GM12878 (cell line): ENCODE measurements at regions not wholly inside any gene's neighbourhood (a gene's known extent, or its start where the extent isn't known, plus 50 kb on each side); places are given as distances from the start of the nearest gene placed in this dataset.

Experiments
- ATAC-seq: fragments of 200-7000 bp; cut with Tn5 transposase; 3 replicates; pipeline ENCODE4 v1.9.1; 2020; ENCODE audit warnings: mild to moderate bottlenecking, moderate library complexity
- BruUV-seq: library from RNA; stranded (reverse); fragments of 400-500 nt; replicated peaks from 2 replicates; lab custom pipeline; 2021; lab: Mats Ljungman, UMichigan
- CTCF ChIA-PET: fragments of 300-600 bp; sonication (Branson Sonifier 250); formaldehyde crosslinking; extraction: SDS; loops from one replicate; lab custom pipeline; 2021; ENCODE audit warnings: inconsistent platforms; lab: Yijun Ruan, JAX
- POLR2A ChIA-PET: fragments of 350-600 bp; formaldehyde crosslinking; extraction: SDS; loops from one replicate; lab custom pipeline; 2021; ENCODE audit warnings: inconsistent platforms; lab: Charles Lee
- RAD21 ChIA-PET: fragments of 300-600 bp; sonication (Branson Sonifier 250); formaldehyde crosslinking; loops from one replicate; lab custom pipeline; 2023; ENCODE audit warnings: antibody characterized with exemption; ENCODE audit not compliant: unreplicated experiment; lab: Charles Lee
- SMC1A ChIA-PET: fragments of 300-600 bp; sonication (Branson Sonifier 250); formaldehyde crosslinking; loops from one replicate; lab custom pipeline; 2023; ENCODE audit not compliant: unreplicated experiment, uncharacterized antibody; lab: Charles Lee
- DNase-seq: peaks from one replicate; pipeline ENCODE4 v3.0.0-alpha.2; 2011; ENCODE audit warnings: low read depth, low spot score
- FAIRE-seq: peaks from 3 replicates; lab custom pipeline; 2011; peaks lifted over from hg19 to GRCh38; lab: Jason Lieb, UNC
- H2AFZ ChIP-seq: 2 replicates; pipeline ENCODE4 v1.6.0; 2011; ENCODE audit warnings: low read depth, low read length, control low read depth; ENCODE audit not compliant: control insufficient read depth
- H3K27ac ChIP-seq: 2 replicates; pipeline ENCODE4 v1.5.1; 2011; ENCODE audit warnings: control low read depth; ENCODE audit not compliant: control insufficient read depth, insufficient read depth
- H3K27me3 ChIP-seq, 2 experiments: replicated peaks in 1 of 2; 2 replicates each; pipeline versions ENCODE4 v1.6.0 to v1.6.1; 2011; ENCODE audit warnings: low read length in 1 of 2; ENCODE audit not compliant: control insufficient read depth in 2 of 2, insufficient read depth in 2 of 2
- H3K36me3 ChIP-seq, 2 experiments: 2 replicates each; pipeline ENCODE4 v1.5.1; 2011; ENCODE audit warnings: low read length in 1 of 2; ENCODE audit not compliant: control insufficient read depth in 2 of 2, insufficient read depth in 2 of 2
- H3K4me1 ChIP-seq: 2 replicates; pipeline ENCODE4 v1.6.1; 2011; ENCODE audit warnings: mild to moderate bottlenecking, low read length, moderate library complexity, mixed read lengths; ENCODE audit not compliant: control insufficient read depth, insufficient read depth
- H3K4me2 ChIP-seq: 2 replicates; pipeline ENCODE4 v1.6.0; 2011; ENCODE audit warnings: control low read depth; ENCODE audit not compliant: control insufficient read depth, insufficient read depth
- H3K4me3 ChIP-seq: fragments of 200-600 bp; sonication (generic); 2 replicates; pipeline ENCODE4 v1.5.1; 2016
- H3K79me2 ChIP-seq: 2 replicates; pipeline ENCODE4 v1.6.0; 2011; ENCODE audit warnings: low read length; ENCODE audit not compliant: control insufficient read depth, insufficient read depth
- H3K9ac ChIP-seq: 2 replicates; pipeline ENCODE4 v1.8.0; 2011; ENCODE audit warnings: low read length, control low read depth, mixed read lengths; ENCODE audit not compliant: control insufficient read depth, insufficient read depth
- H3K9me3 ChIP-seq: replicated peaks from 3 replicates; pipeline ENCODE4 v1.5.1; 2011; ENCODE audit warnings: mild to moderate bottlenecking, low read length; ENCODE audit not compliant: control insufficient read depth, insufficient read depth
- H4K20me1 ChIP-seq: 2 replicates; pipeline ENCODE4 v1.6.0; 2011; ENCODE audit not compliant: control insufficient read depth, insufficient read depth
- ATF7 ChIP-seq: fragments of 450-650 bp; IDR thresholded peaks from 2 replicates; pipeline ENCODE4 v1.6.1; 2016; ENCODE audit warnings: low read depth, mild to moderate bottlenecking
- CHD1 ChIP-seq: IDR thresholded peaks from 2 replicates; pipeline ENCODE4 v1.6.1; 2012; ENCODE audit warnings: low read depth, low read length, improper control_type of control experiment
- CHD2 ChIP-seq: IDR thresholded peaks from 2 replicates; pipeline ENCODE4 v1.6.1; 2011; ENCODE audit warnings: low read depth, low read length, improper control_type of control experiment, borderline replicate concordance
- HDAC2 ChIP-seq: fragments of 200-600 bp; sonication (generic); IDR thresholded peaks from 2 replicates; pipeline ENCODE4 v1.6.1; 2017
- MXI1 ChIP-seq: fragments of 150-350 bp; IDR thresholded peaks from 2 replicates; pipeline ENCODE4 v1.6.1; 2011; ENCODE audit warnings: low read depth, mild to moderate bottlenecking, inconsistent platforms, low read length, improper control_type of control experiment
- NBN ChIP-seq: fragments of 450-650 bp; IDR thresholded peaks from 2 replicates; pipeline ENCODE4 v1.6.1; 2016
- PAX8 ChIP-seq: fragments of 450-650 bp; IDR thresholded peaks from 2 replicates; pipeline ENCODE4 v1.6.1; 2017; ENCODE audit warnings: mild to moderate bottlenecking, moderate library complexity
- RCOR1 ChIP-seq: conservative IDR thresholded peaks from 2 replicates; pipeline ENCODE4 v1.6.1; 2012; ENCODE audit warnings: low read depth, low read length, improper control_type of control experiment
- SREBF2 ChIP-seq: IDR thresholded peaks from 2 replicates; pipeline ENCODE4 v1.6.1; 2012; ENCODE audit warnings: mild to moderate bottlenecking, low read length
- ZZZ3 ChIP-seq: IDR thresholded peaks from 2 replicates; pipeline ENCODE4 v1.6.1; 2011; ENCODE audit warnings: low read depth; ENCODE audit not compliant: control insufficient read depth, insufficient read length
- WGBS: methylation state at CpG from one replicate; pipeline ENCODE4 v1.1.6; 2016; ENCODE audit warnings: low lambda C conversion rate; ENCODE audit not compliant: insufficient replicate concordance, insufficient coverage; ENCODE audit errors: missing lambda C conversion rate; 5-methylcytosine and 5-hydroxymethylcytosine counted together
- in situ Hi-C: fragments of 300-500 bp; cut with MboI; formaldehyde crosslinking; loops from 9 replicates; pipeline ENCODE4 v1.14.3; 2018; ENCODE audit warnings: mixed read lengths
- intact Hi-C: fragments of 100-400 bp; cut with micrococcal nuclease; formaldehyde crosslinking; loops from one replicate; pipeline ENCODE4 v1.14.2; 2022; ENCODE audit not compliant: unreplicated experiment
- TF ChIP-seq, protein P1 (sequence below): IDR thresholded peaks from 2 replicates; pipeline ENCODE4 v1.6.1; 2011; ENCODE audit warnings: mild to moderate bottlenecking, low read depth, low read length, moderate library complexity; ENCODE audit not compliant: insufficient replicate concordance
- TF ChIP-seq, protein P2 (sequence below): IDR thresholded peaks from 2 replicates; pipeline ENCODE4 v1.6.1; 2011; ENCODE audit warnings: borderline replicate concordance, low read depth, mild to moderate bottlenecking, moderate library complexity, low read length; ENCODE audit not compliant: insufficient read depth, poor library complexity, severe bottlenecking
- TF ChIP-seq, protein P3 (sequence below): IDR thresholded peaks from 2 replicates; pipeline ENCODE4 v1.6.1; 2012; ENCODE audit warnings: low read depth, low read length, improper control_type of control experiment
- TF ChIP-seq, protein P4 (sequence below): IDR thresholded peaks from 2 replicates; pipeline ENCODE4 v1.6.1; 2011; ENCODE audit warnings: low read depth, mild to moderate bottlenecking, low read length, moderate library complexity, borderline replicate concordance; ENCODE audit errors: extremely low read depth

DNA sequence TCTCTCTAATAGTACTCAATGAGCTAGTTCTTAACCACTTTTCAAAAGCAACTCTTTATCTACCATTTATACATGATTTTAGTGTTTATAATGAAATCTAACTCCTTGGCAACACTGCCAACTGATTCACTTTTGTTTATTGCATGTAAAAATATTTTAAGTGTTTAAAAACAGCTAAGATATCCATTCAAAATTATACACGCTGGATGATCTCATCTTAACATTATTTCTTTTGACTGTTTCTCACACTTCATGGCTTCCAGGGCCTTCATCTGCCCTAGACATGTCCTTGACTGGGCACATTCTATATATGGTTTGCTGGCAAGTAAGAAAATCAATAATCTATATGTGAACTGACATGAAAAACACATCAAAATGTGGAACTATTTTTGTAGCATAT is 414.6 kb upstream of the LUZP2 start:
- Histone ChIP-seq H3K27ac (no peak overlapping the region), H3K36me3 (no peaks in the 10 kb centered on the region)
- ChIA-PET CTCF (no interaction called here), RAD21 (no interaction called here)
- TF ChIP-seq, protein P1, sequence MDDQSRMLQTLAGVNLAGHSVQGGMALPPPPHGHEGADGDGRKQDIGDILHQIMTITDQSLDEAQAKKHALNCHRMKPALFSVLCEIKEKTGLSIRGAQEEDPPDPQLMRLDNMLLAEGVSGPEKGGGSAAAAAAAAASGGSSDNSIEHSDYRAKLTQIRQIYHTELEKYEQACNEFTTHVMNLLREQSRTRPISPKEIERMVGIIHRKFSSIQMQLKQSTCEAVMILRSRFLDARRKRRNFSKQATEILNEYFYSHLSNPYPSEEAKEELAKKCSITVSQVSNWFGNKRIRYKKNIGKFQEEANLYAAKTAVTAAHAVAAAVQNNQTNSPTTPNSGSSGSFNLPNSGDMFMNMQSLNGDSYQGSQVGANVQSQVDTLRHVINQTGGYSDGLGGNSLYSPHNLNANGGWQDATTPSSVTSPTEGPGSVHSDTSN: no peak
- TF ChIP-seq, all 136 proteins: peak for 0
- no peaks in the 10 kb centered on the region for H3K4me1 ChIP-seq
- FAIRE-seq: no peak
- H3K9ac ChIP-seq: no peak overlapping the region
- DNase-seq: no peak
- WGBS: 4% methylated on average over 1 of the region's 1 CpG
- ChIA-PET SMC1A (no interaction called here), POLR2A (interaction anchor here (0.5 kb wide), 1 partner anchor 155 kb away, joined by 4 read pairs; no protein-coding TSS in a partner anchor)
- H3K4me2 ChIP-seq: no peak overlapping the region
- in situ Hi-C loops: no loop called here
- no peak for ATAC-seq
- no peaks in the 10 kb centered on the region for H3K9me3 ChIP-seq
- H3K4me3 ChIP-seq: no peak overlapping the region
- no peaks in the 10 kb centered on the region for H4K20me1 ChIP-seq
- H3K27me3 ChIP-seq: no peaks in the 10 kb centered on the region
- H2AFZ ChIP-seq: no peak overlapping the region
- intact Hi-C loops: no loop called here
- no peaks in the 10 kb centered on the region for H3K79me2 ChIP-seq
- BruUV-seq: no TSS peak

DNA sequence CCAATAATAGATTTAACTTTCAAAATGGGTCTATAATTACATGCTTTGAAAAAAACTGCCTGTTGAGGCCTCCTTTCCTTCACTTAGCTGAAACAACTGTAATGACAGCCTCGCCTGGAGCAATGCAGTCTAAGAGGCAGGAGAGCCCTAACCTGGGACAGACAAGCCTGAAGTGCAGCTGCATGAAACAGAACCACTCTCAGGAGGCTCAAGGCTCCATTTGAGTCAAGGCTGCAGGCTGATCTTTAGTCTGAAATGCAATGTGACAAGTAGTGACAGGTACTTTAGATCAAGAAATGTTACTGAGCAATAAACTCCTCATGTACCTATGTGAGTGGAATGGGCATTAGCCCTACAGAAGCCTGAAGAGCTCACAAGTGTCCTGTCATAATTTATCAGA is 414.0 kb upstream of the LUZP2 start:
- Histone ChIP-seq H3K9me3 (no peaks in the 10 kb centered on the region), H3K4me1 (no peaks in the 10 kb centered on the region), H3K27ac (no peak overlapping the region), H3K4me2 (no peak overlapping the region), H3K79me2 (no peaks in the 10 kb centered on the region), H3K36me3 (no peaks in the 10 kb centered on the region), H3K27me3 (no peaks in the 10 kb centered on the region), H2AFZ (no peak overlapping the region)
- BruUV-seq: no TSS peak
- ChIA-PET RAD21 (no interaction called here), CTCF (no interaction called here)
- intact Hi-C loops (no loop called here), in situ Hi-C loops (no loop called here)
- no peak for ATAC-seq
- TF ChIP-seq, protein P2, sequence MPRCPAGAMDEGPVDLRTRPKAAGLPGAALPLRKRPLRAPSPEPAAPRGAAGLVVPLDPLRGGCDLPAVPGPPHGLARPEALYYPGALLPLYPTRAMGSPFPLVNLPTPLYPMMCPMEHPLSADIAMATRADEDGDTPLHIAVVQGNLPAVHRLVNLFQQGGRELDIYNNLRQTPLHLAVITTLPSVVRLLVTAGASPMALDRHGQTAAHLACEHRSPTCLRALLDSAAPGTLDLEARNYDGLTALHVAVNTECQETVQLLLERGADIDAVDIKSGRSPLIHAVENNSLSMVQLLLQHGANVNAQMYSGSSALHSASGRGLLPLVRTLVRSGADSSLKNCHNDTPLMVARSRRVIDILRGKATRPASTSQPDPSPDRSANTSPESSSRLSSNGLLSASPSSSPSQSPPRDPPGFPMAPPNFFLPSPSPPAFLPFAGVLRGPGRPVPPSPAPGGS: no peak
- TF ChIP-seq, protein P1: no peak
- TF ChIP-seq, protein P3, sequence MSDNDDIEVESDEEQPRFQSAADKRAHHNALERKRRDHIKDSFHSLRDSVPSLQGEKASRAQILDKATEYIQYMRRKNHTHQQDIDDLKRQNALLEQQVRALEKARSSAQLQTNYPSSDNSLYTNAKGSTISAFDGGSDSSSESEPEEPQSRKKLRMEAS: no peak
- no peak for TF ChIP-seq MXI1
- TF ChIP-seq SREBF2: no peak
- no peak for TF ChIP-seq RCOR1
- TF ChIP-seq, protein P4, sequence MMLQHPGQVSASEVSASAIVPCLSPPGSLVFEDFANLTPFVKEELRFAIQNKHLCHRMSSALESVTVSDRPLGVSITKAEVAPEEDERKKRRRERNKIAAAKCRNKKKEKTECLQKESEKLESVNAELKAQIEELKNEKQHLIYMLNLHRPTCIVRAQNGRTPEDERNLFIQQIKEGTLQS: no peak
- no peak for TF ChIP-seq PAX8
- TF ChIP-seq ATF7: no peak
- no peak for TF ChIP-seq CHD2
- TF ChIP-seq ZZZ3: no peak
- no peak for TF ChIP-seq CHD1
- TF ChIP-seq NBN: no peak
- no peak for TF ChIP-seq HDAC2
- TF ChIP-seq, all 136 proteins: peak for 0
- no peaks in the 10 kb centered on the region for H4K20me1 ChIP-seq
- DNase-seq (no peak), FAIRE-seq (no peak)
- WGBS: 0% methylated on average over 1 of the region's 1 CpG
- H3K4me3 ChIP-seq: no peak overlapping the region
- H3K9ac ChIP-seq: no peak overlapping the region
- POLR2A ChIA-PET: no interaction called here
- SMC1A ChIA-PET: no interaction called here
